GM12878 (cell line): ENCODE measurements at regions not wholly inside any gene's neighbourhood (a gene's known extent, or its start where the extent isn't known, plus 50 kb on each side); places are given as distances from the start of the nearest gene placed in this dataset.

Experiments
- ATAC-seq: fragments of 200-7000 bp; cut with Tn5 transposase; 3 replicates; pipeline ENCODE4 v1.9.1; 2020; ENCODE audit warnings: mild to moderate bottlenecking, moderate library complexity
- BruUV-seq: library from RNA; stranded (reverse); fragments of 400-500 nt; replicated peaks from 2 replicates; lab custom pipeline; 2021; lab: Mats Ljungman, UMichigan
- CTCF ChIA-PET: fragments of 300-600 bp; sonication (Branson Sonifier 250); formaldehyde crosslinking; extraction: SDS; loops from one replicate; lab custom pipeline; 2021; ENCODE audit warnings: inconsistent platforms; lab: Yijun Ruan, JAX
- POLR2A ChIA-PET: fragments of 350-600 bp; formaldehyde crosslinking; extraction: SDS; loops from one replicate; lab custom pipeline; 2021; ENCODE audit warnings: inconsistent platforms; lab: Charles Lee
- RAD21 ChIA-PET: fragments of 300-600 bp; sonication (Branson Sonifier 250); formaldehyde crosslinking; loops from one replicate; lab custom pipeline; 2023; ENCODE audit warnings: antibody characterized with exemption; ENCODE audit not compliant: unreplicated experiment; lab: Charles Lee
- SMC1A ChIA-PET: fragments of 300-600 bp; sonication (Branson Sonifier 250); formaldehyde crosslinking; loops from one replicate; lab custom pipeline; 2023; ENCODE audit not compliant: unreplicated experiment, uncharacterized antibody; lab: Charles Lee
- DNase-seq: peaks from one replicate; pipeline ENCODE4 v3.0.0-alpha.2; 2011; ENCODE audit warnings: low read depth, low spot score
- FAIRE-seq: peaks from 3 replicates; lab custom pipeline; 2011; peaks lifted over from hg19 to GRCh38; lab: Jason Lieb, UNC
- H2AFZ ChIP-seq: 2 replicates; pipeline ENCODE4 v1.6.0; 2011; ENCODE audit warnings: low read depth, low read length, control low read depth; ENCODE audit not compliant: control insufficient read depth
- H3K27ac ChIP-seq: 2 replicates; pipeline ENCODE4 v1.5.1; 2011; ENCODE audit warnings: control low read depth; ENCODE audit not compliant: control insufficient read depth, insufficient read depth
- H3K27me3 ChIP-seq, 2 experiments: replicated peaks in 1 of 2; 2 replicates each; pipeline versions ENCODE4 v1.6.0 to v1.6.1; 2011; ENCODE audit warnings: low read length in 1 of 2; ENCODE audit not compliant: control insufficient read depth in 2 of 2, insufficient read depth in 2 of 2
- H3K36me3 ChIP-seq, 2 experiments: 2 replicates each; pipeline ENCODE4 v1.5.1; 2011; ENCODE audit warnings: low read length in 1 of 2; ENCODE audit not compliant: control insufficient read depth in 2 of 2, insufficient read depth in 2 of 2
- H3K4me1 ChIP-seq: 2 replicates; pipeline ENCODE4 v1.6.1; 2011; ENCODE audit warnings: mild to moderate bottlenecking, low read length, moderate library complexity, mixed read lengths; ENCODE audit not compliant: control insufficient read depth, insufficient read depth
- H3K4me2 ChIP-seq: 2 replicates; pipeline ENCODE4 v1.6.0; 2011; ENCODE audit warnings: control low read depth; ENCODE audit not compliant: control insufficient read depth, insufficient read depth
- H3K4me3 ChIP-seq: fragments of 200-600 bp; sonication (generic); 2 replicates; pipeline ENCODE4 v1.5.1; 2016
- H3K79me2 ChIP-seq: 2 replicates; pipeline ENCODE4 v1.6.0; 2011; ENCODE audit warnings: low read length; ENCODE audit not compliant: control insufficient read depth, insufficient read depth
- H3K9ac ChIP-seq: 2 replicates; pipeline ENCODE4 v1.8.0; 2011; ENCODE audit warnings: low read length, control low read depth, mixed read lengths; ENCODE audit not compliant: control insufficient read depth, insufficient read depth
- H3K9me3 ChIP-seq: replicated peaks from 3 replicates; pipeline ENCODE4 v1.5.1; 2011; ENCODE audit warnings: mild to moderate bottlenecking, low read length; ENCODE audit not compliant: control insufficient read depth, insufficient read depth
- H4K20me1 ChIP-seq: 2 replicates; pipeline ENCODE4 v1.6.0; 2011; ENCODE audit not compliant: control insufficient read depth, insufficient read depth
- ASH2L ChIP-seq: fragments of 300-600, 200-600 bp; sonication (generic); IDR thresholded peaks from 2 replicates; pipeline ENCODE4 v1.6.1; 2017; ENCODE audit warnings: low read depth, mild to moderate bottlenecking, borderline replicate concordance
- ATF3 ChIP-seq: IDR thresholded peaks from 2 replicates; pipeline ENCODE4 v1.6.1; 2011; ENCODE audit warnings: low read depth, mild to moderate bottlenecking, low read length, moderate library complexity, borderline replicate concordance; ENCODE audit errors: extremely low read depth
- CREM ChIP-seq: IDR thresholded peaks from 2 replicates; pipeline ENCODE4 v1.6.1; 2014; ENCODE audit warnings: antibody characterized with exemption, low read depth
- CUX1 ChIP-seq: IDR thresholded peaks from 2 replicates; pipeline ENCODE4 v1.6.1; 2012; ENCODE audit warnings: improper control_type of control experiment, low read depth, low read length; ENCODE audit not compliant: insufficient replicate concordance
- EP300 ChIP-seq, 2 experiments: fragments of 150-350 bp in 1 of 2; IDR thresholded peaks; 2 replicates each; pipeline ENCODE4 v1.6.1; 2011 to 2012; ENCODE audit warnings: low read depth in 2 of 2, low read length in 2 of 2, borderline replicate concordance in 1 of 2, improper control_type of control experiment in 1 of 2, inconsistent platforms in 1 of 2; ENCODE audit not compliant: control insufficient read depth in 1 of 2
- MYC ChIP-seq: IDR thresholded peaks from 2 replicates; pipeline ENCODE4 v1.6.1; 2011; ENCODE audit warnings: mild to moderate bottlenecking, low read length, moderate library complexity, inconsistent platforms; ENCODE audit not compliant: insufficient read depth, insufficient replicate concordance, insufficient read length, severe bottlenecking
- STAT1 ChIP-seq: fragments of 450-650 bp; conservative IDR thresholded peaks from 2 replicates; pipeline ENCODE4 v1.6.1; 2014; ENCODE audit warnings: antibody characterized with exemption, mild to moderate bottlenecking
- WGBS: methylation state at CpG from one replicate; pipeline ENCODE4 v1.1.6; 2016; ENCODE audit warnings: low lambda C conversion rate; ENCODE audit not compliant: insufficient replicate concordance, insufficient coverage; ENCODE audit errors: missing lambda C conversion rate; 5-methylcytosine and 5-hydroxymethylcytosine counted together
- in situ Hi-C: fragments of 300-500 bp; cut with MboI; formaldehyde crosslinking; loops from 9 replicates; pipeline ENCODE4 v1.14.3; 2018; ENCODE audit warnings: mixed read lengths
- intact Hi-C: fragments of 100-400 bp; cut with micrococcal nuclease; formaldehyde crosslinking; loops from one replicate; pipeline ENCODE4 v1.14.2; 2022; ENCODE audit not compliant: unreplicated experiment

- no TSS peak for BruUV-seq
- DNase-seq (no peak), ATAC-seq (no peak), FAIRE-seq (no peak)
- ChIA-PET CTCF (interaction anchor here (0.6 to 2.1 kb wide), 2 partner anchors 11 to 13 kb away, joined by 3 to 6 read pairs; no protein-coding TSS in a partner anchor), RAD21 (no interaction called here), SMC1A (interaction anchor here (1.9 kb wide), 1 partner anchor 13 kb away, joined by 4 read pairs; no protein-coding TSS in a partner anchor), POLR2A (no interaction called here)
- in situ Hi-C loops = loop anchor here (25.0 kb wide), 1 partner anchor 1519 kb away; no protein-coding TSS in a partner anchor
- Histone ChIP-seq H3K27me3 (no peaks in the 10 kb centered on the region), H2AFZ (no peak overlapping the region), H3K9me3 (no peaks in the 10 kb centered on the region), H3K79me2 (no peaks in the 10 kb centered on the region), H3K36me3 (no peaks in the 10 kb centered on the region), H3K27ac (no peak overlapping the region), H3K4me3 (no peak overlapping the region), H3K9ac (no peak overlapping the region), H4K20me1 (no peaks in the 10 kb centered on the region), H3K4me1 (no peaks in the 10 kb centered on the region), H3K4me2 (no peak overlapping the region)
- TF ChIP-seq CREM (no peak), EP300 (IDR thresholded peaks at IDR 0.05; ENCODE audit: borderline replicate concordance in 1 of 2, control insufficient read depth in 1 of 2, low read depth in 2 of 2, low read length in 2 of 2) (no peak), MYC (no peak), ATF3 (no peak), ASH2L (no peak), STAT1 (no peak), CUX1 (no peak)
- intact Hi-C loops = no loop called here
- WGBS = 61% methylated on average over 4 of the region's 4 CpGs
Observed at GRCh38 chr3:40593351-40593750, 68.6 kb downstream of the ZNF621 start.
